ENCODE measurements at regions not wholly inside any gene's neighbourhood (a gene's known extent, or its start where the extent isn't known, plus 50 kb on each side); places are given as distances from the start of the nearest gene placed in this dataset.

GRCh38 chr22:20637750-20638506 is 130.5 kb downstream of the MED15 start:
- DNase-seq (ENCODE audit: low spot score), result no peak

GRCh38 chr22:20638507-20638870 is 131.1 kb downstream of the MED15 start:
- no peak for DNase-seq (ENCODE audit: low spot score)

- DNase-seq (ENCODE audit: low spot score), result no peak
These were observed 131.9 kb downstream of the MED15 start for GRCh38 chr22:20639343-20639742.

- DNase-seq (ENCODE audit: low spot score), result no peak
These were observed 132.3 kb downstream of the MED15 start for GRCh38 chr22:20639750-20640149.

- DNase-seq (ENCODE audit: low spot score), result no peak
These were observed 132.6 kb upstream of the SERPIND1 start for GRCh38 chr22:20641198-20641892.

GRCh38 chr22:20641919-20642579 is 131.9 kb upstream of the SERPIND1 start:
- DNase-seq (ENCODE audit: low spot score), result no peak

- DNase-seq (ENCODE audit: low spot score), result no peak
These were observed 131.2 kb upstream of the SERPIND1 start for GRCh38 chr22:20642668-20643179.

- DNase-seq (ENCODE audit: low spot score), result no peak
These were observed 129.8 kb upstream of the SERPIND1 start for GRCh38 chr22:20644071-20644642.

GRCh38 chr22:20645954-20646353 is 128.0 kb upstream of the SERPIND1 start:
- DNase-seq (ENCODE audit: low spot score), result no peak

GRCh38 chr22:20646415-20646814 is 127.5 kb upstream of the SERPIND1 start:
- DNase-seq (ENCODE audit: low spot score), result no peak

- no peak for DNase-seq (ENCODE audit: low spot score)
These were observed 127.0 kb upstream of the SERPIND1 start for GRCh38 chr22:20646906-20647305.

- DNase-seq (ENCODE audit: low spot score), result no peak
These were observed 126.2 kb upstream of the SERPIND1 start for GRCh38 chr22:20647586-20648305.

GRCh38 chr22:20648306-20648903 is 125.5 kb upstream of the SERPIND1 start:
- DNase-seq (ENCODE audit: low spot score), result no peak

GRCh38 chr22:20650294-20651207 is 123.4 kb upstream of the SERPIND1 start:
- no peak for DNase-seq (ENCODE audit: low spot score)

- peak; percentile 0 for DNase-seq (ENCODE audit: low spot score)
These were observed 122.6 kb upstream of the SERPIND1 start for GRCh38 chr22:20651286-20651685.

- DNase-seq (ENCODE audit: low spot score), result no peak
These were observed 121.8 kb upstream of the SERPIND1 start for GRCh38 chr22:20652130-20652529.

GRCh38 chr22:20652582-20652981 is 121.3 kb upstream of the SERPIND1 start:
- DNase-seq (ENCODE audit: low spot score), result no peak

GRCh38 chr22:20653012-20653794 is 120.7 kb upstream of the SERPIND1 start:
- no peak for DNase-seq (ENCODE audit: low spot score)

GRCh38 chr22:20653795-20654342 is 120.0 kb upstream of the SERPIND1 start:
- no peak for DNase-seq (ENCODE audit: low spot score)

Measured in germinal center (tissue), 1 donor.